HG02885 (cell line): ENCODE measurements at regions not wholly inside any gene's neighbourhood (a gene's known extent, or its start where the extent isn't known, plus 50 kb on each side); places are given as distances from the start of the nearest gene placed in this dataset.
"Not testable (repeated sequence)": the region's sequence is repeated elsewhere in the genome, so short reads cannot be mapped to it uniquely, and the experiment has no call there.

ENCODE experiments used
- ATAC-seq: cut with Tn5 transposase; IDR thresholded peaks from one replicate; pipeline ENCODE4 v1.9.1; 2021; ENCODE audit warnings: mild to moderate bottlenecking; ENCODE audit not compliant: unreplicated experiment, poor library complexity

GRCh38 chr3:77707281-77707680, 667.4 kb downstream of the ROBO2 start:
- ATAC-seq, result no peak

GRCh38 chr3:77709155-77709554, 669.3 kb downstream of the ROBO2 start:
- ATAC-seq, result no peak

GRCh38 chr3:77718311-77718710, 678.4 kb downstream of the ROBO2 start:
- no peak for ATAC-seq

GRCh38 chr3:77720460-77720971, 680.6 kb downstream of the ROBO2 start:
- ATAC-seq, result no peak

GRCh38 chr3:77726517-77726916, 686.6 kb downstream of the ROBO2 start:
- ATAC-seq, result no peak

GRCh38 chr3:77746048-77746447, 706.1 kb downstream of the ROBO2 start:
- no peak for ATAC-seq

GRCh38 chr3:77746892-77747291, 707.0 kb downstream of the ROBO2 start:
- ATAC-seq, result no peak

GRCh38 chr3:77756397-77756975, 716.6 kb downstream of the ROBO2 start:
- ATAC-seq, result not testable (repeated sequence)

GRCh38 chr3:77772459-77772858, 732.6 kb downstream of the ROBO2 start:
- ATAC-seq, result no peak

GRCh38 chr3:77773084-77773483, 733.2 kb downstream of the ROBO2 start:
- ATAC-seq, result no peak

- no peak for ATAC-seq
These were observed 740.5 kb downstream of the ROBO2 start for GRCh38 chr3:77780278-77780996.

GRCh38 chr3:77786216-77786615, 746.3 kb downstream of the ROBO2 start:
- ATAC-seq, result no peak

- ATAC-seq, result no peak
These were observed 755.1 kb downstream of the ROBO2 start for GRCh38 chr3:77795013-77795412.

GRCh38 chr3:77799278-77799677, 759.4 kb downstream of the ROBO2 start:
- no peak for ATAC-seq

- ATAC-seq, result no peak
These were observed 761.0 kb downstream of the ROBO2 start for GRCh38 chr3:77800893-77801292.

GRCh38 chr3:77807312-77807711, 767.4 kb downstream of the ROBO2 start:
- ATAC-seq, result no peak

- no peak for ATAC-seq
These were observed 774.9 kb downstream of the ROBO2 start for GRCh38 chr3:77814845-77815244.

- no peak for ATAC-seq
These were observed 775.6 kb downstream of the ROBO2 start for GRCh38 chr3:77815467-77815866.

GRCh38 chr3:77816366-77816765, 776.5 kb downstream of the ROBO2 start:
- no peak for ATAC-seq

GRCh38 chr3:77825001-77825827, 785.3 kb downstream of the ROBO2 start:
- no peak for ATAC-seq

GRCh38 chr3:77835921-77836320, 796.0 kb downstream of the ROBO2 start:
- ATAC-seq, result no peak
